ENCODE measurements at regions not wholly inside any gene's neighbourhood (a gene's known extent, or its start where the extent isn't known, plus 50 kb on each side); places are given as distances from the start of the nearest gene placed in this dataset.

DNA sequence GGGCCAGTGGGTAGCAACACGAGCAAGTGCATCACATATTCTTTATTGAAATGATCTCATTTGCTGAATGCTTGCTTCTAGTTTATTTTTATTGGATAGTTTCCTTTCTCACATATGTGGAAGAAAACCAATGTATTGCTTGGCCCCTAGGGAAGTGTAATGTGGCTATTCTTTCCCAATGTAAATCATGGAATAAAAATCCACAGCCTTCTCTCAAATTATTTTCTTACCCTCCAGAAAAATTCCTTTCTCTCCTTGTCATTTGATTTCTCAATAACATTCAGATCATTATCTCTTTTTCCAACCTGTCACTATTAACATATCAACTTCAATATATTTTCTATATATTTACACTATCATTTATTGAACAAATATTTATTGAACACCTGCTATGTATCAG, 51.9 kb upstream of the PTPRK start:
- in situ Hi-C loops (cut with MboI): no loop called here
- RAD21 ChIA-PET (ENCODE audit: unreplicated experiment): no interaction called here
- Histone ChIP-seq H3K4me2 (ENCODE audit: control insufficient read depth, insufficient read depth) (no peak overlapping the region), H3K4me3 (no peak overlapping the region), H4K20me1 (ENCODE audit: control insufficient read depth, insufficient read depth) (no peaks in the 10 kb centered on the region), H3K27me3 (replicated peaks in 1 of 2; ENCODE audit: control insufficient read depth in 2 of 2, insufficient read depth in 2 of 2, low read length in 1 of 2) (no peaks in the 10 kb centered on the region), H3K27ac (ENCODE audit: control insufficient read depth, insufficient read depth) (no peak overlapping the region), H3K36me3 (ENCODE audit: control insufficient read depth in 2 of 2, insufficient read depth in 2 of 2, low read length in 1 of 2) (no peaks in the 10 kb centered on the region), H3K9ac (ENCODE audit: control insufficient read depth, insufficient read depth, low read length) (no peak overlapping the region), H3K79me2 (ENCODE audit: control insufficient read depth, insufficient read depth, low read length) (no peaks in the 10 kb centered on the region), H3K4me1 (ENCODE audit: control insufficient read depth, insufficient read depth, low read length) (no peaks in the 10 kb centered on the region), H2AFZ (ENCODE audit: control insufficient read depth, low read depth, low read length) (no peak overlapping the region), H3K9me3 (replicated peaks; ENCODE audit: control insufficient read depth, insufficient read depth, low read length) (no peaks in the 10 kb centered on the region)
- no TSS peak for BruUV-seq (replicated peaks)
- 0% methylated on average over 1 of the region's 1 CpG for WGBS (ENCODE audit: insufficient coverage, insufficient replicate concordance, low lambda C conversion rate, missing lambda C conversion rate)
- SMC1A ChIA-PET (ENCODE audit: uncharacterized antibody, unreplicated experiment): no interaction called here
- TF ChIP-seq, protein P1, sequence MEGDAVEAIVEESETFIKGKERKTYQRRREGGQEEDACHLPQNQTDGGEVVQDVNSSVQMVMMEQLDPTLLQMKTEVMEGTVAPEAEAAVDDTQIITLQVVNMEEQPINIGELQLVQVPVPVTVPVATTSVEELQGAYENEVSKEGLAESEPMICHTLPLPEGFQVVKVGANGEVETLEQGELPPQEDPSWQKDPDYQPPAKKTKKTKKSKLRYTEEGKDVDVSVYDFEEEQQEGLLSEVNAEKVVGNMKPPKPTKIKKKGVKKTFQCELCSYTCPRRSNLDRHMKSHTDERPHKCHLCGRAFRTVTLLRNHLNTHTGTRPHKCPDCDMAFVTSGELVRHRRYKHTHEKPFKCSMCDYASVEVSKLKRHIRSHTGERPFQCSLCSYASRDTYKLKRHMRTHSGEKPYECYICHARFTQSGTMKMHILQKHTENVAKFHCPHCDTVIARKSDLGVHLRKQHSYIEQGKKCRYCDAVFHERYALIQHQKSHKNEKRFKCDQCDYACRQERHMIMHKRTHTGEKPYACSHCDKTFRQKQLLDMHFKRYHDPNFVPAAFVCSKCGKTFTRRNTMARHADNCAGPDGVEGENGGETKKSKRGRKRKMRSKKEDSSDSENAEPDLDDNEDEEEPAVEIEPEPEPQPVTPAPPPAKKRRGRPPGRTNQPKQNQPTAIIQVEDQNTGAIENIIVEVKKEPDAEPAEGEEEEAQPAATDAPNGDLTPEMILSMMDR (IDR thresholded peaks at IDR 0.05 in 2 of 3, conservative IDR thresholded peaks at IDR 0.05 in 1 of 3; ENCODE audit: control insufficient read depth in 2 of 3, extremely low read depth in 1 of 3, insufficient read depth in 1 of 3, low read depth in 3 of 3, low read length in 3 of 3): no peak
- TF ChIP-seq CHD4 (IDR thresholded peaks at IDR 0.05) (no peak), CBX5 (IDR thresholded peaks at IDR 0.05; ENCODE audit: low read depth) (no peak), EED (IDR thresholded peaks at IDR 0.05; ENCODE audit: low read depth) (no peak), NFYA (IDR thresholded peaks at IDR 0.05; ENCODE audit: borderline replicate concordance, low read depth, low read length) (no peak), IKZF1 (conservative IDR thresholded peaks at IDR 0.05) (no peak), NFIC (IDR thresholded peaks at IDR 0.05; ENCODE audit: low read depth, low read length) (no peak), ZBED1 (IDR thresholded peaks at IDR 0.05; ENCODE audit: borderline replicate concordance) (no peak), SUPT20H (IDR thresholded peaks at IDR 0.05; ENCODE audit: borderline replicate concordance, control insufficient read depth, low read depth, low read length) (no peak), SP1 (IDR thresholded peaks at IDR 0.05; ENCODE audit: low read depth, low read length) (no peak), RB1 (IDR thresholded peaks at IDR 0.05; ENCODE audit: borderline replicate concordance) (no peak), STAT3 (IDR thresholded peaks at IDR 0.05; ENCODE audit: low read depth, low read length) (no peak), MTA3 (IDR thresholded peaks at IDR 0.05; ENCODE audit: borderline replicate concordance, low read length) (no peak), TBL1XR1 (IDR thresholded peaks at IDR 0.05; ENCODE audit: low read depth, low read length) (no peak)
- TF ChIP-seq, protein P2, sequence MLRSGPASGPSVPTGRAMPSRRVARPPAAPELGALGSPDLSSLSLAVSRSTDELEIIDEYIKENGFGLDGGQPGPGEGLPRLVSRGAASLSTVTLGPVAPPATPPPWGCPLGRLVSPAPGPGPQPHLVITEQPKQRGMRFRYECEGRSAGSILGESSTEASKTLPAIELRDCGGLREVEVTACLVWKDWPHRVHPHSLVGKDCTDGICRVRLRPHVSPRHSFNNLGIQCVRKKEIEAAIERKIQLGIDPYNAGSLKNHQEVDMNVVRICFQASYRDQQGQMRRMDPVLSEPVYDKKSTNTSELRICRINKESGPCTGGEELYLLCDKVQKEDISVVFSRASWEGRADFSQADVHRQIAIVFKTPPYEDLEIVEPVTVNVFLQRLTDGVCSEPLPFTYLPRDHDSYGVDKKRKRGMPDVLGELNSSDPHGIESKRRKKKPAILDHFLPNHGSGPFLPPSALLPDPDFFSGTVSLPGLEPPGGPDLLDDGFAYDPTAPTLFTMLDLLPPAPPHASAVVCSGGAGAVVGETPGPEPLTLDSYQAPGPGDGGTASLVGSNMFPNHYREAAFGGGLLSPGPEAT (IDR thresholded peaks at IDR 0.05; ENCODE audit: low read depth): no peak
- POLR2A ChIA-PET: no interaction called here
- intact Hi-C loops (cut with micrococcal nuclease; ENCODE audit: unreplicated experiment): no loop called here
- CTCF ChIA-PET: no interaction called here
- FAIRE-seq: no peak
- DNase-seq (ENCODE audit: low read depth, low spot score): no peak
- no peak for ATAC-seq

Data from GM12878 (cell line).